ENCODE measurements at regions not wholly inside any gene's neighbourhood (a gene's known extent, or its start where the extent isn't known, plus 50 kb on each side); places are given as distances from the start of the nearest gene placed in this dataset.

GRCh38 chr10:123402021-123402420 is 247.8 kb downstream of the BUB3 start:
- Histone ChIP-seq H3K27me3 (ENCODE audit: control insufficient read depth in 2 of 2, insufficient read depth in 2 of 2, low read length in 2 of 2) (no peaks in the 10 kb centered on the region), H3K4me3 (replicated peaks in 1 of 3; ENCODE audit: low read depth in 2 of 3, low read length in 3 of 3) (peak overlapping the region in 1 of 3 experiments; percentile 14), H3K4me1 (ENCODE audit: control insufficient read depth in 1 of 2, insufficient read depth in 2 of 2, low read length in 2 of 2) (peaks cover 12 to 15% of the 10 kb centered on the region in 2 donors), H4K20me1 (ENCODE audit: insufficient read depth, low read length) (no peaks in the 10 kb centered on the region), H3K27ac (ENCODE audit: low read depth in 1 of 2, low read length in 2 of 2) (no peak overlapping the region), H3K36me3 (replicated peaks in 1 of 2; ENCODE audit: control insufficient read depth in 1 of 2, insufficient read depth in 2 of 2, low read length in 2 of 2) (no peaks in the 10 kb centered on the region), H3K9me3 (replicated peaks in 1 of 2; ENCODE audit: control insufficient read depth in 1 of 2, insufficient read depth in 1 of 2, low read length in 2 of 2) (peaks cover 0 to 16% of the 10 kb centered on the region in 2 donors), H3K4me2 (replicated peaks; ENCODE audit: extremely low read depth, low read length, poor library complexity, severe bottlenecking) (peak overlapping the region; percentile 23), H2AFZ (ENCODE audit: insufficient read depth, low read depth, low read length, poor library complexity, severe bottlenecking) (no peak overlapping the region), H3K9ac (ENCODE audit: insufficient read depth, low read length, poor library complexity, severe bottlenecking) (no peak overlapping the region), H3K79me2 (ENCODE audit: insufficient read depth, low read length) (no peaks in the 10 kb centered on the region)
- no peak for TF ChIP-seq CTCF (IDR thresholded peaks at IDR 0.05)
- peaks cover 17% of the 10 kb centered on the region for H3K4me1 Mint-ChIP-seq
- no peaks in the 10 kb centered on the region for H3K36me3 Mint-ChIP-seq
- whole genome bisulfite sequencing (ENCODE audit: insufficient coverage): 92% methylated on average over 1 of the region's 3 CpGs
- intact Hi-C loops (cut with micrococcal nuclease): no loop called here
- H3K9me3 Mint-ChIP-seq: peaks cover 10 to 30% (median 18%) of the 10 kb centered on the region in 7 donors
- no peak overlapping the region for H3K27ac Mint-ChIP-seq
- no peak for DNase-seq
- H3K27me3 Mint-ChIP-seq (ENCODE audit: low read depth in 3 of 3): peaks cover 0 to 6% (median 2%) of the 10 kb centered on the region in 3 donors
- no peak overlapping the region for H3K4me3 Mint-ChIP-seq

- Mint-ChIP-seq H3K36me3 (no peaks in the 10 kb centered on the region), H3K4me1 (peaks cover 17% of the 10 kb centered on the region), H3K27ac (no peak overlapping the region), H3K4me3 (peak overlapping the region in 1 of 2 donors; percentile 4), H3K9me3 (peaks cover 10 to 30% (median 16%) of the 10 kb centered on the region in 7 donors), H3K27me3 (ENCODE audit: low read depth in 3 of 3) (peaks cover 2 to 6% (median 2%) of the 10 kb centered on the region in 3 donors)
- Histone ChIP-seq H3K27ac (ENCODE audit: low read depth in 1 of 2, low read length in 2 of 2) (no peak overlapping the region), H3K9me3 (replicated peaks in 1 of 2; ENCODE audit: control insufficient read depth in 1 of 2, insufficient read depth in 1 of 2, low read length in 2 of 2) (peaks cover 0 to 16% of the 10 kb centered on the region in 2 donors), H2AFZ (ENCODE audit: insufficient read depth, low read depth, low read length, poor library complexity, severe bottlenecking) (no peak overlapping the region), H3K36me3 (replicated peaks in 1 of 2; ENCODE audit: control insufficient read depth in 1 of 2, insufficient read depth in 2 of 2, low read length in 2 of 2) (no peaks in the 10 kb centered on the region), H4K20me1 (ENCODE audit: insufficient read depth, low read length) (no peaks in the 10 kb centered on the region), H3K4me3 (replicated peaks in 1 of 3; ENCODE audit: low read depth in 2 of 3, low read length in 3 of 3) (peak overlapping the region in 1 of 3 experiments; percentile 14), H3K9ac (ENCODE audit: insufficient read depth, low read length, poor library complexity, severe bottlenecking) (no peak overlapping the region), H3K79me2 (ENCODE audit: insufficient read depth, low read length) (no peaks in the 10 kb centered on the region), H3K4me1 (ENCODE audit: control insufficient read depth in 1 of 2, insufficient read depth in 2 of 2, low read length in 2 of 2) (peaks cover 12 to 15% of the 10 kb centered on the region in 2 donors), H3K27me3 (ENCODE audit: control insufficient read depth in 2 of 2, insufficient read depth in 2 of 2, low read length in 2 of 2) (no peaks in the 10 kb centered on the region), H3K4me2 (replicated peaks; ENCODE audit: extremely low read depth, low read length, poor library complexity, severe bottlenecking) (peak overlapping the region; percentile 23)
- intact Hi-C loops (cut with micrococcal nuclease): no loop called here
- WGBS (ENCODE audit: insufficient coverage): 16% methylated on average over 4 of the region's 5 CpGs
- TF ChIP-seq CTCF (IDR thresholded peaks at IDR 0.05): no peak
- DNase-seq: peak; percentile 26 to 36 (median 33)
These were observed 248.5 kb downstream of the BUB3 start for GRCh38 chr10:123402656-123403055.
